SK-N-SH (cell line): ENCODE measurements at regions not wholly inside any gene's neighbourhood (a gene's known extent, or its start where the extent isn't known, plus 50 kb on each side); places are given as distances from the start of the nearest gene placed in this dataset.

Experiments
- CTCF ChIA-PET: fragments of 300-600, 350-600 bp; formaldehyde crosslinking; extraction: SDS; loops from one replicate; lab custom pipeline; 2021; lab: Yijun Ruan, JAX
- POLR2A ChIA-PET: fragments of 350-600 bp; sonication (Branson Sonifier 250); formaldehyde crosslinking; extraction: SDS; loops from one replicate; lab custom pipeline; 2020; ENCODE audit warnings: antibody characterized with exemption, inconsistent platforms; lab: Yijun Ruan, JAX
- DNase-seq: peaks from one replicate; pipeline ENCODE4 v3.0.0; 2012
- H2AFZ ChIP-seq: fragments of 200-600 bp; sonication (generic); 2 replicates; pipeline ENCODE4 v1.8.1; 2016; ENCODE audit warnings: antibody characterized with exemption, mild to moderate bottlenecking, low read depth
- H3F3A ChIP-seq: fragments of 200-600 bp; sonication (generic); replicated peaks from 2 replicates; pipeline ENCODE3; 2016; ENCODE audit warnings: antibody characterized with exemption, mild to moderate bottlenecking; ENCODE audit not compliant: insufficient read depth
- H3K27ac ChIP-seq, 2 experiments: fragments of 200-500 bp in 1 of 2; fragments of 200-600 bp in 1 of 2; sonication (Bioruptor generic) in 1 of 2; sonication (generic), shearing (Covaris generic) in 1 of 2; 2 replicates each; pipeline versions ENCODE4 v1.5.1 to v1.6.1; 2014 to 2016; ENCODE audit warnings: low read depth in 2 of 2, inconsistent platforms in 1 of 2, low read length in 1 of 2, mild to moderate bottlenecking in 1 of 2, mixed read lengths in 1 of 2
- H3K27me3 ChIP-seq: fragments of 200-600 bp; sonication (generic), shearing (Covaris generic); 2 replicates; pipeline ENCODE4 v1.6.1; 2016; ENCODE audit warnings: mixed run types; ENCODE audit not compliant: insufficient read depth
- H3K36me3 ChIP-seq, 2 experiments: fragments of 200-500 bp in 1 of 2; fragments of 200-600 bp in 1 of 2; sonication (Bioruptor generic) in 1 of 2; sonication (generic) in 1 of 2; replicated peaks in 1 of 2; 2 replicates each; pipeline versions ENCODE3 to v1.5.1; 2014 to 2016; ENCODE audit warnings: low read length in 1 of 2, mild to moderate bottlenecking in 1 of 2; ENCODE audit not compliant: insufficient read depth in 2 of 2, control insufficient read depth in 1 of 2
- H3K4me1 ChIP-seq, 2 experiments: fragments of 200-500 bp in 1 of 2; fragments of 200-600 bp in 1 of 2; sonication (Bioruptor generic) in 1 of 2; sonication (generic), shearing (Covaris generic) in 1 of 2; 2 replicates each; pipeline versions ENCODE4 v1.5.1 to v1.6.1; 2014 to 2016; ENCODE audit warnings: low read depth in 1 of 2, low read length in 1 of 2, mixed run types in 1 of 2; ENCODE audit not compliant: insufficient read depth in 2 of 2, control insufficient read depth in 1 of 2
- H3K4me2 ChIP-seq: fragments of 200-600 bp; sonication (generic), shearing (Covaris generic); 2 replicates; pipeline ENCODE4 v1.6.1; 2017; ENCODE audit warnings: mixed run types
- H3K4me3 ChIP-seq, 2 experiments: fragments of 200-500 bp in 1 of 2; fragments of 200-600 bp in 1 of 2; sonication (Bioruptor generic) in 1 of 2; sonication (generic), shearing (Covaris generic) in 1 of 2; 2 replicates each; pipeline versions ENCODE4 v1.5.1 to v1.8.1; 2014 to 2016; ENCODE audit warnings: low read depth in 2 of 2, inconsistent platforms in 1 of 2, low read length in 1 of 2, mild to moderate bottlenecking in 1 of 2, mixed read lengths in 1 of 2, moderate library complexity in 1 of 2
- H3K79me2 ChIP-seq: fragments of 200-600 bp; sonication (generic); 2 replicates; pipeline ENCODE4 v1.8.1; 2017; ENCODE audit warnings: mild to moderate bottlenecking; ENCODE audit not compliant: insufficient read depth
- H3K9ac ChIP-seq: fragments of 200-600 bp; sonication (generic); 2 replicates; pipeline ENCODE4 v1.6.1; 2017; ENCODE audit warnings: mixed run types
- H3K9me2 ChIP-seq: fragments of 200-600 bp; sonication (generic); 2 replicates; pipeline ENCODE4 v1.6.1; 2017; ENCODE audit warnings: mixed run types
- H3K9me3 ChIP-seq: fragments of 200-600 bp; sonication (generic); 2 replicates; pipeline ENCODE4 v1.6.1; 2017; ENCODE audit warnings: mixed run types, mild to moderate bottlenecking, moderate library complexity
- H4K20me1 ChIP-seq: fragments of 200-600 bp; sonication (generic); 2 replicates; pipeline ENCODE4 v1.6.1; 2017; ENCODE audit warnings: mild to moderate bottlenecking, mixed run types; ENCODE audit not compliant: insufficient read depth
- ELF1 ChIP-seq: IDR thresholded peaks from 2 replicates; pipeline ENCODE4 v1.4.0; 2012
- EP300 ChIP-seq, 2 experiments: IDR thresholded peaks; 2 replicates each; pipeline versions ENCODE4 v1.4.0 to v1.6.1; 2012; ENCODE audit warnings: borderline replicate concordance in 1 of 2, low read depth in 1 of 2, low read length in 1 of 2
- EZH2phosphoT487 ChIP-seq: fragments of 200-600 bp; sonication (generic); IDR thresholded peaks from 2 replicates; pipeline ENCODE4 v1.6.1; 2017; ENCODE audit warnings: low read depth, mixed run types, mild to moderate bottlenecking, antibody characterized with exemption, moderate library complexity, borderline replicate concordance
- FOSL2 ChIP-seq: IDR thresholded peaks from 2 replicates; pipeline ENCODE4 v1.4.0; 2012; ENCODE audit warnings: low read depth, mild to moderate bottlenecking, moderate library complexity, borderline replicate concordance
- FOXJ3 ChIP-seq: sonication (generic); formaldehyde crosslinking; IDR thresholded peaks from 2 replicates; pipeline ENCODE4 v1.5.1; 2020; ENCODE audit warnings: mild to moderate bottlenecking, missing genetic modification reagents
- GABPA ChIP-seq: IDR thresholded peaks from 2 replicates; pipeline ENCODE4 v1.4.0; 2012; ENCODE audit warnings: low read depth, mild to moderate bottlenecking
- MXI1 ChIP-seq: IDR thresholded peaks from 2 replicates; pipeline ENCODE4 v1.6.1; 2012; ENCODE audit warnings: mild to moderate bottlenecking, low read depth, low read length, improper control_type of control experiment
- NFIC ChIP-seq: IDR thresholded peaks from 2 replicates; pipeline ENCODE4 v1.4.0; 2012; ENCODE audit warnings: borderline replicate concordance
- NRF1 ChIP-seq: IDR thresholded peaks from 2 replicates; pipeline ENCODE4 v1.6.1; 2012; ENCODE audit warnings: low read depth, mild to moderate bottlenecking, low read length
- RXRA ChIP-seq: IDR thresholded peaks from 2 replicates; pipeline ENCODE4 v1.4.0; 2012; ENCODE audit warnings: low read depth, mild to moderate bottlenecking, borderline replicate concordance
- SMC3 ChIP-seq: IDR thresholded peaks from 2 replicates; pipeline ENCODE4 v1.6.1; 2012; ENCODE audit warnings: low read depth, low read length, improper control_type of control experiment
- YY1 ChIP-seq: IDR thresholded peaks from 2 replicates; pipeline ENCODE4 v1.4.0; 2012; ENCODE audit warnings: low read depth, mild to moderate bottlenecking
- WGBS: methylation state at CpG from one replicate; pipeline ENCODE4 v1.1.6; 2017; ENCODE audit warnings: low lambda C conversion rate; 5-methylcytosine and 5-hydroxymethylcytosine counted together
- TF ChIP-seq, protein P1 (sequence below): IDR thresholded peaks from 2 replicates; pipeline ENCODE4 v1.4.0; 2012; ENCODE audit warnings: low read depth, borderline replicate concordance
- TF ChIP-seq, protein P2 (sequence below): fragments of 200-600 bp; sonication (generic); IDR thresholded peaks from 2 replicates; pipeline ENCODE4 v1.6.1; 2017; ENCODE audit warnings: antibody characterized with exemption, mild to moderate bottlenecking, moderate library complexity
- TF ChIP-seq, protein P3 (sequence below): fragments of 150-350 bp; IDR thresholded peaks from 2 replicates; pipeline ENCODE4 v1.6.1; 2016; ENCODE audit warnings: mild to moderate bottlenecking, low read depth, low read length
- TF ChIP-seq, protein P4 (sequence below): IDR thresholded peaks from 2 replicates; pipeline ENCODE4 v1.4.0; 2012; ENCODE audit warnings: low read depth, borderline replicate concordance
- TF ChIP-seq, protein P5 (sequence below): IDR thresholded peaks from 2 replicates; pipeline ENCODE4 v1.4.0; 2012; ENCODE audit warnings: low read depth

DNA sequence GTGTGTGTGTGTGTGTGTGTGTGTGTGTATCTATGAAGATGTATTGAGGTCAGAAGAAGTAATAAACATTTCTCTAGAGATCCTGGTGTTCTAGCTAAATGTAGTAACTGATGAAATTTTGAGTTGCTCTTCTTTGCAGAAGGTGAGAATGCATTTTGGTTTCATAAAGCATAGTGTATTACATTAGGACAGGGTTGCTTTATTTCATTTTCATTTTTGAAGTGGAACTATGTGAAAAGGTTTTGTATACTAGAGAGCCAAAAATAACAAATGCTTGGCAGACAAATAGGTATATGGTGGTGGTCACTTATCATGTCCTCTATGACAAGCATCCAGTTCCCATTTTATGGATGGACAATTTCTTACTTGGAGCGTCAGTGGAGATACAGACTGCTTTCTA, 99.0 kb downstream of the CASP12 start:
- no peaks in the 10 kb centered on the region for H3K27me3 ChIP-seq
- H3K27ac ChIP-seq, result no peak overlapping the region
- no peak overlapping the region for H3K4me3 ChIP-seq
- ChIA-PET CTCF (no interaction called here), POLR2A (no interaction called here)
- H3F3A ChIP-seq, result no peaks in the 10 kb centered on the region
- no peak for DNase-seq
- H3K36me3 ChIP-seq, result no peaks in the 10 kb centered on the region
- TF ChIP-seq, protein P1, sequence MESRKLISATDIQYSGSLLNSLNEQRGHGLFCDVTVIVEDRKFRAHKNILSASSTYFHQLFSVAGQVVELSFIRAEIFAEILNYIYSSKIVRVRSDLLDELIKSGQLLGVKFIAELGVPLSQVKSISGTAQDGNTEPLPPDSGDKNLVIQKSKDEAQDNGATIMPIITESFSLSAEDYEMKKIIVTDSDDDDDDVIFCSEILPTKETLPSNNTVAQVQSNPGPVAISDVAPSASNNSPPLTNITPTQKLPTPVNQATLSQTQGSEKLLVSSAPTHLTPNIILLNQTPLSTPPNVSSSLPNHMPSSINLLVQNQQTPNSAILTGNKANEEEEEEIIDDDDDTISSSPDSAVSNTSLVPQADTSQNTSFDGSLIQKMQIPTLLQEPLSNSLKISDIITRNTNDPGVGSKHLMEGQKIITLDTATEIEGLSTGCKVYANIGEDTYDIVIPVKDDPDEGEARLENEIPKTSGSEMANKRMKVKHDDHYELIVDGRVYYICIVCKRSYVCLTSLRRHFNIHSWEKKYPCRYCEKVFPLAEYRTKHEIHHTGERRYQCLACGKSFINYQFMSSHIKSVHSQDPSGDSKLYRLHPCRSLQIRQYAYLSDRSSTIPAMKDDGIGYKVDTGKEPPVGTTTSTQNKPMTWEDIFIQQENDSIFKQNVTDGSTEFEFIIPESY, result no peak
- TF ChIP-seq FOXJ3 (CRISPR knock-in tag), result no peak
- TF ChIP-seq NRF1, result no peak
- TF ChIP-seq RXRA, result no peak
- no peak for TF ChIP-seq YY1
- TF ChIP-seq, protein P2, sequence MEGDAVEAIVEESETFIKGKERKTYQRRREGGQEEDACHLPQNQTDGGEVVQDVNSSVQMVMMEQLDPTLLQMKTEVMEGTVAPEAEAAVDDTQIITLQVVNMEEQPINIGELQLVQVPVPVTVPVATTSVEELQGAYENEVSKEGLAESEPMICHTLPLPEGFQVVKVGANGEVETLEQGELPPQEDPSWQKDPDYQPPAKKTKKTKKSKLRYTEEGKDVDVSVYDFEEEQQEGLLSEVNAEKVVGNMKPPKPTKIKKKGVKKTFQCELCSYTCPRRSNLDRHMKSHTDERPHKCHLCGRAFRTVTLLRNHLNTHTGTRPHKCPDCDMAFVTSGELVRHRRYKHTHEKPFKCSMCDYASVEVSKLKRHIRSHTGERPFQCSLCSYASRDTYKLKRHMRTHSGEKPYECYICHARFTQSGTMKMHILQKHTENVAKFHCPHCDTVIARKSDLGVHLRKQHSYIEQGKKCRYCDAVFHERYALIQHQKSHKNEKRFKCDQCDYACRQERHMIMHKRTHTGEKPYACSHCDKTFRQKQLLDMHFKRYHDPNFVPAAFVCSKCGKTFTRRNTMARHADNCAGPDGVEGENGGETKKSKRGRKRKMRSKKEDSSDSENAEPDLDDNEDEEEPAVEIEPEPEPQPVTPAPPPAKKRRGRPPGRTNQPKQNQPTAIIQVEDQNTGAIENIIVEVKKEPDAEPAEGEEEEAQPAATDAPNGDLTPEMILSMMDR, result no peak
- TF ChIP-seq EZH2phosphoT487, result no peak
- TF ChIP-seq EP300 (IDR thresholded peaks at IDR 0.05; ENCODE audit: borderline replicate concordance in 1 of 2, low read depth in 1 of 2, low read length in 1 of 2), result no peak
- no peak for TF ChIP-seq GABPA
- no peaks in the 10 kb centered on the region for H3K9me3 ChIP-seq
- no peak overlapping the region for H3K4me2 ChIP-seq
- H4K20me1 ChIP-seq, result no peaks in the 10 kb centered on the region
- no peak overlapping the region for H3K9ac ChIP-seq
- H2AFZ ChIP-seq, result no peak overlapping the region
- no peaks in the 10 kb centered on the region for H3K79me2 ChIP-seq
- H3K9me2 ChIP-seq, result no peaks in the 10 kb centered on the region
- H3K4me1 ChIP-seq, result no peaks in the 10 kb centered on the region
- WGBS, result 100% methylated on average over 1 of the region's 1 CpG

DNA sequence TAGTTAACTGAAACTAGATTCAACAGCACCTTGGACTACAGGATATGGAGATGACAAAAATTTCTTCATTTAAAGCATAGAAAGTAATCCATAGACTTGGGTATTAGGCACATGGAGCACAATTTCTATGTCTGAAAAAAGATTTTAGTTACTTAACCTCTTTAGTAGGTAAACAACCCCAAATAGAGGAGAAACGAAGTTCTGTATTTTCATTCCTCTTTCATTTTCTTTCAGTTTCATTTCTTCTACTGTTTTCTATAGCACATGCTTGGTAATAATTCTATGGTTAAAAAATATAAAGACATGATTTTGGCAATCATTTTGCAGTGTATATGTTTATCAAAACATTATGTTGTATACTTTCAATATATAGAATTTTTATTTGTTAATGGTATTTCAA, 99.5 kb downstream of the CASP12 start:
- no peak overlapping the region for H3K4me2 ChIP-seq
- POLR2A ChIA-PET, result no interaction called here
- no peak for TF ChIP-seq FOSL2
- TF ChIP-seq MXI1, result no peak
- TF ChIP-seq, protein P1, result no peak
- TF ChIP-seq NFIC, result no peak
- TF ChIP-seq, protein P3, sequence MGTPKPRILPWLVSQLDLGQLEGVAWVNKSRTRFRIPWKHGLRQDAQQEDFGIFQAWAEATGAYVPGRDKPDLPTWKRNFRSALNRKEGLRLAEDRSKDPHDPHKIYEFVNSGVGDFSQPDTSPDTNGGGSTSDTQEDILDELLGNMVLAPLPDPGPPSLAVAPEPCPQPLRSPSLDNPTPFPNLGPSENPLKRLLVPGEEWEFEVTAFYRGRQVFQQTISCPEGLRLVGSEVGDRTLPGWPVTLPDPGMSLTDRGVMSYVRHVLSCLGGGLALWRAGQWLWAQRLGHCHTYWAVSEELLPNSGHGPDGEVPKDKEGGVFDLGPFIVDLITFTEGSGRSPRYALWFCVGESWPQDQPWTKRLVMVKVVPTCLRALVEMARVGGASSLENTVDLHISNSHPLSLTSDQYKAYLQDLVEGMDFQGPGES, result no peak
- TF ChIP-seq, protein P4, sequence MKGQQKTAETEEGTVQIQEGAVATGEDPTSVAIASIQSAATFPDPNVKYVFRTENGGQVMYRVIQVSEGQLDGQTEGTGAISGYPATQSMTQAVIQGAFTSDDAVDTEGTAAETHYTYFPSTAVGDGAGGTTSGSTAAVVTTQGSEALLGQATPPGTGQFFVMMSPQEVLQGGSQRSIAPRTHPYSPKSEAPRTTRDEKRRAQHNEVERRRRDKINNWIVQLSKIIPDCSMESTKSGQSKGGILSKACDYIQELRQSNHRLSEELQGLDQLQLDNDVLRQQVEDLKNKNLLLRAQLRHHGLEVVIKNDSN, result no peak
- no peak for TF ChIP-seq SMC3
- TF ChIP-seq, protein P5, sequence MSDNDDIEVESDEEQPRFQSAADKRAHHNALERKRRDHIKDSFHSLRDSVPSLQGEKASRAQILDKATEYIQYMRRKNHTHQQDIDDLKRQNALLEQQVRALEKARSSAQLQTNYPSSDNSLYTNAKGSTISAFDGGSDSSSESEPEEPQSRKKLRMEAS, result no peak
- TF ChIP-seq, protein P2, result no peak
- TF ChIP-seq NRF1, result no peak
- TF ChIP-seq ELF1, result no peak
- TF ChIP-seq, all 33 proteins: peak for 0

More for the DNA sequence above, 99.5 kb downstream of the CASP12 start:
- no peak for DNase-seq
- Histone ChIP-seq H3K79me2 (no peaks in the 10 kb centered on the region), H3F3A (no peaks in the 10 kb centered on the region), H2AFZ (no peak overlapping the region), H3K27me3 (no peaks in the 10 kb centered on the region), H3K9me3 (no peaks in the 10 kb centered on the region), H4K20me1 (no peaks in the 10 kb centered on the region), H3K36me3 (no peaks in the 10 kb centered on the region), H3K4me3 (no peak overlapping the region), H3K9ac (no peak overlapping the region), H3K27ac (no peak overlapping the region), H3K9me2 (no peaks in the 10 kb centered on the region), H3K4me1 (no peaks in the 10 kb centered on the region)
- CTCF ChIA-PET, result no interaction called here
- 55% methylated on average over 1 of the region's 1 CpG for WGBS
